Adrenal gland (tissue), 9 donors: ENCODE measurements at regions not wholly inside any gene's neighbourhood (a gene's known extent, or its start where the extent isn't known, plus 50 kb on each side); places are given as distances from the start of the nearest gene placed in this dataset.
"Not testable (repeated sequence)": the region's sequence is repeated elsewhere in the genome, so short reads cannot be mapped to it uniquely, and the experiment has no call there.

Experiments used
- DNase-seq, 7 donors: peaks; one replicate each; pipeline ENCODE4 v3.0.0-alpha.2; 2019 to 2020
- H3K27ac ChIP-seq, 5 donors: fragments of 200-600 bp; sonication (generic) in 4 of 5; 1 replicate in 3 of 5; 2 replicates in 2 of 5; pipeline versions ENCODE4 v1.5.1 to v1.8.0; 2016 to 2020; ENCODE audit warnings: mild to moderate bottlenecking in 1 of 5
- H3K27me3 ChIP-seq: fragments of 200-600 bp; 2 replicates; pipeline ENCODE4 v1.8.0; 2021
- H3K36me3 ChIP-seq, 2 donors: fragments of 200-600 bp; replicated peaks in 1 of 2; 1 replicate in 1 of 2; 2 replicates in 1 of 2; pipeline versions ENCODE4 v1.5.1 to v1.8.0; 2018 to 2022
- H3K4me1 ChIP-seq, 2 donors: fragments of 200-600 bp; replicated peaks in 1 of 2; 1 replicate in 1 of 2; 2 replicates in 1 of 2; pipeline versions ENCODE4 v1.5.1 to v1.8.0; 2018 to 2021
- H3K4me3 ChIP-seq, 4 donors: fragments of 200-600 bp; sonication (generic) in 3 of 4; one replicate each; pipeline ENCODE4 v1.5.1; 2016 to 2018
- H3K9me3 ChIP-seq, 3 donors: fragments of 200-600 bp; sonication (generic) in 1 of 3; replicated peaks in 1 of 3; 1 replicate in 2 of 3; 2 replicates in 1 of 3; pipeline versions ENCODE4 v1.5.1 to v1.8.0; 2016 to 2021
- POLR2A ChIP-seq, 2 donors: fragments of 450-650 bp; IDR thresholded peaks; one replicate each; pipeline ENCODE4 v1.6.1; 2017; ENCODE audit warnings: antibody characterized with exemption in 2 of 2, mild to moderate bottlenecking in 2 of 2, moderate library complexity in 1 of 2
- WGBS, 4 donors: extraction: QIAGEN DNeasy Blood & Tissue Kit in 2 of 4; methylation state at CpG; one replicate each; pipeline versions ENCODE4 v1.1.5 to v1.1.7; 2013 to 2017; 5-methylcytosine and 5-hydroxymethylcytosine counted together
- intact Hi-C, 2 donors: fragments of 100-400 bp; cut with DNase I; formaldehyde crosslinking; loops; one replicate each; pipeline versions ENCODE4 v1.14.1 to v1.15.0; 2022 to 2023
- TF ChIP-seq, protein P1 (sequence below), 6 experiments: fragments of 450-650 bp in 4 of 6; fragments of 200-600 bp in 2 of 6; sonication (generic) in 1 of 6; IDR thresholded peaks; 1 replicate in 5 of 6; 2 replicates in 1 of 6; pipeline versions ENCODE4 v1.5.1 to v1.8.0; 2016 to 2021; ENCODE audit warnings: antibody characterized with exemption in 6 of 6, mild to moderate bottlenecking in 2 of 6, moderate library complexity in 1 of 6
- donor health status: healthy with polysubstance abuse.
- donor health status: Bipolar disorder and iron deficiency.
- donor health status: DM: yes; HTN: yes; CAD: no.
- donor health status: DM: no; HTN: no; CAD: no.
- donor health status: DM: no; HTN: no; CAD: no.

GRCh38 chr4:155060419-155060818 lies 148.0 kb upstream of the NPY2R start:
- TF ChIP-seq POLR2A (IDR thresholded peaks at IDR 0.05), result no peak
- TF ChIP-seq, protein P1, sequence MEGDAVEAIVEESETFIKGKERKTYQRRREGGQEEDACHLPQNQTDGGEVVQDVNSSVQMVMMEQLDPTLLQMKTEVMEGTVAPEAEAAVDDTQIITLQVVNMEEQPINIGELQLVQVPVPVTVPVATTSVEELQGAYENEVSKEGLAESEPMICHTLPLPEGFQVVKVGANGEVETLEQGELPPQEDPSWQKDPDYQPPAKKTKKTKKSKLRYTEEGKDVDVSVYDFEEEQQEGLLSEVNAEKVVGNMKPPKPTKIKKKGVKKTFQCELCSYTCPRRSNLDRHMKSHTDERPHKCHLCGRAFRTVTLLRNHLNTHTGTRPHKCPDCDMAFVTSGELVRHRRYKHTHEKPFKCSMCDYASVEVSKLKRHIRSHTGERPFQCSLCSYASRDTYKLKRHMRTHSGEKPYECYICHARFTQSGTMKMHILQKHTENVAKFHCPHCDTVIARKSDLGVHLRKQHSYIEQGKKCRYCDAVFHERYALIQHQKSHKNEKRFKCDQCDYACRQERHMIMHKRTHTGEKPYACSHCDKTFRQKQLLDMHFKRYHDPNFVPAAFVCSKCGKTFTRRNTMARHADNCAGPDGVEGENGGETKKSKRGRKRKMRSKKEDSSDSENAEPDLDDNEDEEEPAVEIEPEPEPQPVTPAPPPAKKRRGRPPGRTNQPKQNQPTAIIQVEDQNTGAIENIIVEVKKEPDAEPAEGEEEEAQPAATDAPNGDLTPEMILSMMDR (IDR thresholded peaks at IDR 0.05), result no peak
- Histone ChIP-seq H3K27me3 (no peaks in the 10 kb centered on the region), H3K4me1 (no peaks in the 10 kb centered on the region), H3K36me3 (no peaks in the 10 kb centered on the region), H3K4me3 (no peak overlapping the region), H3K27ac (no peak overlapping the region), H3K9me3 (no peaks in the 10 kb centered on the region)
- WGBS, 4 donors, result 85 to 95% (median 88%) methylated on average over 2 of the region's 2 CpGs
- intact Hi-C loops, result no loop called here
- no peak for DNase-seq

GRCh38 chr4:155060873-155061272 lies 147.6 kb upstream of the NPY2R start:
- Histone ChIP-seq H3K27me3 (no peaks in the 10 kb centered on the region), H3K4me3 (no peak overlapping the region), H3K27ac (no peak overlapping the region), H3K9me3 (no peaks in the 10 kb centered on the region), H3K36me3 (no peaks in the 10 kb centered on the region), H3K4me1 (no peaks in the 10 kb centered on the region)
- 74 to 88% (median 84%) methylated on average over 1 of the region's 1 CpG for WGBS, 4 donors
- TF ChIP-seq, protein P1 (IDR thresholded peaks at IDR 0.05), result no peak
- TF ChIP-seq POLR2A (IDR thresholded peaks at IDR 0.05), result no peak
- no peak for DNase-seq
- intact Hi-C loops, result no loop called here

GRCh38 chr4:155062948-155063347 lies 145.5 kb upstream of the NPY2R start:
- DNase-seq, result no peak
- H3K4me1 ChIP-seq, result no peaks in the 10 kb centered on the region
- H3K36me3 ChIP-seq, result no peaks in the 10 kb centered on the region
- no peaks in the 10 kb centered on the region for H3K9me3 ChIP-seq
- intact Hi-C loops, result no loop called here
- no peak overlapping the region for H3K27ac ChIP-seq
- H3K4me3 ChIP-seq, result no peak overlapping the region
- no peak for TF ChIP-seq POLR2A (IDR thresholded peaks at IDR 0.05)
- no peaks in the 10 kb centered on the region for H3K27me3 ChIP-seq

DNA sequence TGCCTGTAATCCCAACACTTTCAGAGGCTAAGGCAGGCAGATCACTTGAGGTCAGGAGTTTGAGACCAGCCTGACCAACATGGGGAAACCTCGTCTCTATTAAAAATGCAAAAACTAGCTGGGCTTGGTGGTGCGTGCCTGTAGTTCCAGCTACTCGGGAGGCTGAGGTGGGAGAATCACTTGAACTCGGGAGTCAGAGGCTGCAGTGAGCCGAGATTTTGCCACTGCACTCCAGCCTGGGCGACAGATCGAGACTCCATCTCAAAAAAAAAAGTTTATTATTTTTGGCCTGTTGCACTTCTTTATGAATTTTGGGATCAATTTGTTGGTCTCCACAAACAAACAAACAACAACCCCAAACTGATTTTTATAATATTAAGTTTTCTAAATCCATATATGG lies 143.5 kb upstream of the NPY2R start:
- H3K4me3 ChIP-seq, intact Hi-C loops, H3K9me3 ChIP-seq, H3K27me3 ChIP-seq, DNase-seq, H3K36me3 ChIP-seq, H3K27ac ChIP-seq, H3K4me1 ChIP-seq: not testable (repeated sequence)
- WGBS, 4 donors, result 79 to 92% (median 83%) methylated on average over 7 of the region's 7 CpGs

DNA sequence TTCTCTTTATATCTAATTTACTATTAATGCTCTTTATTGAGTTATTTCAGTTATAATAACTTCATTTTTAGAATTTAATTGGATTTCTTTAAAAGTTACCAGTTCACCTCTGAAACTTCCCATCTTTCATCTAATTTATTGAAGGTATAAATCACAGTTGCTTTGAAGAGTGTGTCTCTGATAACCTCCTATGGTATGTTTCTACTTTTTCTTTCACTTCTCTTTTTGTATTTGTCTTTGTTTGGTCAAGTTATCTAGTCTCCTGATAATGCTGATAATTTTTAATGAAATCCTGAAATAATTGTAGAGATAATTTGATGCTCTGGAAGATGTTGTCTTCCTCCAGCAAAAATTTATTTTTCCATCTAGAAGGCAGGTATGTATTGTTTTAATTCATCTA lies 141.6 kb upstream of the NPY2R start:
- intact Hi-C loops, result no loop called here
- Histone ChIP-seq H3K9me3 (no peaks in the 10 kb centered on the region), H3K27me3 (no peaks in the 10 kb centered on the region), H3K36me3 (no peaks in the 10 kb centered on the region), H3K4me3 (no peak overlapping the region), H3K4me1 (no peaks in the 10 kb centered on the region), H3K27ac (no peak overlapping the region)
- no peak for DNase-seq
- TF ChIP-seq, protein P1 (IDR thresholded peaks at IDR 0.05), result no peak
- TF ChIP-seq POLR2A (IDR thresholded peaks at IDR 0.05), result no peak
